Uterus (tissue), 3 donors: ENCODE measurements at regions not wholly inside any gene's neighbourhood (a gene's known extent, or its start where the extent isn't known, plus 50 kb on each side); places are given as distances from the start of the nearest gene placed in this dataset.

Experiments
- DNase-seq, 2 donors: peaks; one replicate each; pipeline ENCODE4 v3.0.0-alpha.2; 2019 to 2020
- H3K27ac ChIP-seq, 2 donors: fragments of 200-600 bp; sonication (generic); 1 replicate in 1 of 2; 2 replicates in 1 of 2; pipeline ENCODE4 v1.5.1; 2016 to 2018
- H3K27me3 ChIP-seq, 2 donors: fragments of 200-600 bp; sonication (generic); one replicate each; pipeline ENCODE4 v1.5.1; 2018 to 2019; ENCODE audit warnings: control low read depth in 1 of 2
- H3K36me3 ChIP-seq, 2 donors: fragments of 200-600 bp; sonication (generic); one replicate each; pipeline ENCODE4 v1.5.1; 2019; ENCODE audit warnings: control low read depth in 1 of 2
- H3K4me1 ChIP-seq, 2 donors: fragments of 200-600 bp; sonication (generic); one replicate each; pipeline ENCODE4 v1.5.1; 2018 to 2019; ENCODE audit warnings: control low read depth in 1 of 2
- H3K4me3 ChIP-seq, 2 donors: fragments of 200-600 bp; sonication (generic); 1 replicate in 1 of 2; 2 replicates in 1 of 2; pipeline ENCODE4 v1.5.1; 2018 to 2019; ENCODE audit warnings: mild to moderate bottlenecking in 1 of 2
- H3K9me3 ChIP-seq, 2 donors: fragments of 200-600 bp; sonication (generic); one replicate each; pipeline ENCODE4 v1.5.1; 2019; ENCODE audit warnings: control low read depth in 1 of 2
- POLR2A ChIP-seq, 2 donors: fragments of 450-650 bp; IDR thresholded peaks; one replicate each; pipeline ENCODE4 v1.6.1; 2016; ENCODE audit warnings: antibody characterized with exemption in 2 of 2, mild to moderate bottlenecking in 1 of 2, moderate library complexity in 1 of 2
- intact Hi-C: fragments of 100-400 bp; cut with DNase I; formaldehyde crosslinking; loops from one replicate; pipeline ENCODE4 v1.15.1; 2023; ENCODE audit warnings: low total_unique reads
- TF ChIP-seq, protein P1 (sequence below), 4 experiments: fragments of 200-600 bp in 2 of 4; fragments of 450-650 bp in 2 of 4; sonication (generic) in 2 of 4; IDR thresholded peaks; one replicate each; pipeline ENCODE4 v1.5.1; 2016 to 2019; ENCODE audit warnings: antibody characterized with exemption in 4 of 4, mild to moderate bottlenecking in 2 of 4, moderate library complexity in 1 of 4
- donor health status: DM: yes; HTN: yes; CAD: no.

DNA sequence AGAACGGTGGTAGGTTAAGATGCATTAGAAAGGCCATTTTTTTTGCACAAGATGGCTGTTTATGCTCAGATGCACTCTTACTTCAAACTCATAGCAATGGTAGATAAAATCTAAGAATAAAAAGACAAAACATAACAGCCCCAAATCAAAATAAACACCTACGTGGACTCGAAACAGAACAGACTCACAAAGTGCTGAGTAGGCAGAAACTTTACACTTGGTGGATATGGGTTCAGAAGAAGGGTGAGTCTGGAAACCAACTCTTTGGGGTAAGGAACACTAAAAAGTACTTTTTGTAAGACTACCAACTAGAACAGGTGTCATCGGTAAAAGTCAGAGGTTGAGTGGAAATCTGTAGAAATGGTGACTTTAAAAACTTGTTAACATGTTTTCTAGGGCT lies 468.2 kb downstream of the OTOL1 start:
- Histone ChIP-seq H3K9me3 (no peaks in the 10 kb centered on the region), H3K4me3 (no peak overlapping the region), H3K27ac (no peak overlapping the region), H3K4me1 (no peaks in the 10 kb centered on the region), H3K27me3 (no peaks in the 10 kb centered on the region), H3K36me3 (no peaks in the 10 kb centered on the region)
- no peak for DNase-seq
- TF ChIP-seq, protein P1, sequence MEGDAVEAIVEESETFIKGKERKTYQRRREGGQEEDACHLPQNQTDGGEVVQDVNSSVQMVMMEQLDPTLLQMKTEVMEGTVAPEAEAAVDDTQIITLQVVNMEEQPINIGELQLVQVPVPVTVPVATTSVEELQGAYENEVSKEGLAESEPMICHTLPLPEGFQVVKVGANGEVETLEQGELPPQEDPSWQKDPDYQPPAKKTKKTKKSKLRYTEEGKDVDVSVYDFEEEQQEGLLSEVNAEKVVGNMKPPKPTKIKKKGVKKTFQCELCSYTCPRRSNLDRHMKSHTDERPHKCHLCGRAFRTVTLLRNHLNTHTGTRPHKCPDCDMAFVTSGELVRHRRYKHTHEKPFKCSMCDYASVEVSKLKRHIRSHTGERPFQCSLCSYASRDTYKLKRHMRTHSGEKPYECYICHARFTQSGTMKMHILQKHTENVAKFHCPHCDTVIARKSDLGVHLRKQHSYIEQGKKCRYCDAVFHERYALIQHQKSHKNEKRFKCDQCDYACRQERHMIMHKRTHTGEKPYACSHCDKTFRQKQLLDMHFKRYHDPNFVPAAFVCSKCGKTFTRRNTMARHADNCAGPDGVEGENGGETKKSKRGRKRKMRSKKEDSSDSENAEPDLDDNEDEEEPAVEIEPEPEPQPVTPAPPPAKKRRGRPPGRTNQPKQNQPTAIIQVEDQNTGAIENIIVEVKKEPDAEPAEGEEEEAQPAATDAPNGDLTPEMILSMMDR (IDR thresholded peaks at IDR 0.05) = no peak
- TF ChIP-seq POLR2A (IDR thresholded peaks at IDR 0.05) = no peak
- intact Hi-C loops = no loop called here

DNA sequence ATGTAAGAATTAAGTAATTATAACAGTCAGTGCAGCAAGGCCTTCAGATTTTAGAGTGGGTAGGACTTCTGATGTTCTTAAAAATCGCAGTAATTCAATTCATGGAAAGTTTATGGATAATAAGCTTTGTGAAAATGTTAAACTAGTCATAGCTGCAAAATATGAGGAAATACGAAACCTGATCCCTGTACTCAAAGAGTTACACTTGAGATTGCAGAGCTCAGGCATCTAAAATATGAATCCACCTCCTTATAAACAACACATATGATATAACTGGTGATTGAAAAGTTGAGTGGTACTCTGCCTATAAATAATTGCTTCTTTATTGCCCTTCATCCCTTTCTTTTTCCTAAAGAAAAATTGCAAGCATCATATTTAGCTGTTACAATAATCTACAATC lies 473.3 kb downstream of the OTOL1 start:
- no peak overlapping the region for H3K4me3 ChIP-seq
- H3K9me3 ChIP-seq = no peaks in the 10 kb centered on the region
- no peaks in the 10 kb centered on the region for H3K4me1 ChIP-seq
- no peaks in the 10 kb centered on the region for H3K36me3 ChIP-seq
- H3K27ac ChIP-seq = no peak overlapping the region
- no peak for DNase-seq
- H3K27me3 ChIP-seq = no peaks in the 10 kb centered on the region
- intact Hi-C loops = no loop called here
- TF ChIP-seq, protein P1 (IDR thresholded peaks at IDR 0.05) = no peak
- no peak for TF ChIP-seq POLR2A (IDR thresholded peaks at IDR 0.05)

- intact Hi-C loops = no loop called here
- no peak overlapping the region for H3K27ac ChIP-seq
Measured at GRCh38 chr3:161975201-161975600, 478.6 kb downstream of the OTOL1 start.

DNA sequence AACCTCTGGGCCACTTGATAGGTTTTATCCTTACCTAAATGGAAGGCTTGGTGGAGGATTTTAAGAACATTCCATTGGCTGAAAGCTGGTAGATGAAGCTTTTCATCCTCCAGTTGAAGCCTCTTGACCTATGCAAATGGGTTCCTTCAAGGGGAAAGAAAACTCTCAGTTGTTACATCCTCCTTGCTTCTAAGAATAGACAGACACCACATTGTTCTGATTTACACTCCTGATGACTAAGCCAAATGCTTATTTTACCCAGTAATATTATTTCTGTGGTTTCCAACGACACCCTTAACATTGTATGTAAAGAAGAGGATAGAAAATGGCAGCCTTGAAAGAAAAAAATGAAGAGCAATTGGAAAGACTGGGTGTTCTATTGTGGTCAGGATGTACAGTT lies 480.5 kb downstream of the OTOL1 start:
- DNase-seq = no peak
- no peak overlapping the region for H3K4me3 ChIP-seq
- no peaks in the 10 kb centered on the region for H3K27me3 ChIP-seq
- no peaks in the 10 kb centered on the region for H3K9me3 ChIP-seq
- no peak overlapping the region for H3K27ac ChIP-seq
- no peaks in the 10 kb centered on the region for H3K36me3 ChIP-seq
- TF ChIP-seq, protein P1 (IDR thresholded peaks at IDR 0.05) = no peak
- intact Hi-C loops = no loop called here
- H3K4me1 ChIP-seq = no peaks in the 10 kb centered on the region

More at GRCh38 chr3:161975201-161975600, 478.6 kb downstream of the OTOL1 start:
- H3K9me3 ChIP-seq = no peaks in the 10 kb centered on the region
- H3K27me3 ChIP-seq = no peaks in the 10 kb centered on the region
- H3K4me1 ChIP-seq = no peaks in the 10 kb centered on the region
- no peak overlapping the region for H3K4me3 ChIP-seq
- H3K36me3 ChIP-seq = no peaks in the 10 kb centered on the region
- TF ChIP-seq, protein P1 (IDR thresholded peaks at IDR 0.05) = no peak
- TF ChIP-seq POLR2A (IDR thresholded peaks at IDR 0.05) = no peak
- DNase-seq = no peak

DNA sequence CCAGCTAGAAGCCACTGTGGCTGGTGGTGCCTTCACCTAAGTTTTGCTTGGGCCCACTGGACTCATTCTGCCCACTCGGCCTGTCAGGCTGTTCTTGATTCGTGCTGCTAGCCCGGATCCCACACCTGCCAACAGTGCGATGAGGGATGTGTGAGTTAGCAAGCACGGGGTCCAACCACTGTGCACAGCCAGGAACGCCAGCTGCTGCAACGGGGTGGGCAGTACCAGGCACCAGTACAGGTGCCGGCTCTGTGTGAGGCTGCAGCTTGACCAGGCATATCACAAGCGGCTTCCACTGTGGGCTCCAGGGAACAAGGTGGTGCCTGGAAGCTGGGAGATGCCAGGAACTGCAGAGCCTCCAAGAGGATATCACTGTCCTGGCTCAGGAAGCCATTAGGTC lies 481.2 kb downstream of the OTOL1 start:
- Histone ChIP-seq H3K27me3 (no peaks in the 10 kb centered on the region), H3K9me3 (no peaks in the 10 kb centered on the region), H3K36me3 (no peaks in the 10 kb centered on the region), H3K4me1 (no peaks in the 10 kb centered on the region), H3K27ac (no peak overlapping the region), H3K4me3 (no peak overlapping the region)
- no peak for TF ChIP-seq POLR2A (IDR thresholded peaks at IDR 0.05)
- TF ChIP-seq, protein P1 (IDR thresholded peaks at IDR 0.05) = no peak
- intact Hi-C loops = no loop called here
- no peak for DNase-seq
